ENCODE measurements at regions not wholly inside any gene's neighbourhood (a gene's known extent, or its start where the extent isn't known, plus 50 kb on each side); places are given as distances from the start of the nearest gene placed in this dataset.

GRCh38 chr18:39037925-39038324 is 1472.3 kb upstream of the CELF4 start:
- H3K9ac ChIP-seq (ENCODE audit: low read length in 3 of 3), result no peak overlapping the region
- no peaks in the 10 kb centered on the region for H3K9me3 ChIP-seq (ENCODE audit: control insufficient read depth in 2 of 3, insufficient read depth in 1 of 3, low read length in 3 of 3)
- H3K27ac ChIP-seq (ENCODE audit: low read depth in 2 of 2, low read length in 2 of 2), result no peak overlapping the region
- DNase-seq (peak in 1 of 5 donors; percentile 34), FAIRE-seq (no peak)
- TF ChIP-seq CTCF (IDR thresholded peaks at IDR 0.05; ENCODE audit: borderline replicate concordance, extremely low read depth, insufficient read depth), result no peak
- no peaks in the 10 kb centered on the region for H3K36me3 ChIP-seq (ENCODE audit: control insufficient read depth in 2 of 3, insufficient read depth in 3 of 3, low read length in 3 of 3)
- H3K27me3 ChIP-seq (ENCODE audit: control insufficient read depth, insufficient read depth, low read length), result no peaks in the 10 kb centered on the region
- H3K4me1 ChIP-seq (ENCODE audit: control insufficient read depth in 2 of 3, insufficient read depth in 2 of 3, low read depth in 1 of 3, low read length in 3 of 3), result no peaks in the 10 kb centered on the region
- no peak overlapping the region for H3K4me3 ChIP-seq (ENCODE audit: low read length in 3 of 3)
- intact Hi-C loops (cut with DNase I), result no loop called here

- H3K9me3 ChIP-seq (ENCODE audit: control insufficient read depth in 2 of 3, insufficient read depth in 1 of 3, low read length in 3 of 3), result no peaks in the 10 kb centered on the region
- H3K27me3 ChIP-seq (ENCODE audit: control insufficient read depth, insufficient read depth, low read length), result no peaks in the 10 kb centered on the region
- H3K4me1 ChIP-seq (ENCODE audit: control insufficient read depth in 2 of 3, insufficient read depth in 2 of 3, low read depth in 1 of 3, low read length in 3 of 3), result no peaks in the 10 kb centered on the region
- no peak for FAIRE-seq
- H3K36me3 ChIP-seq (ENCODE audit: control insufficient read depth in 2 of 3, insufficient read depth in 3 of 3, low read length in 3 of 3), result no peaks in the 10 kb centered on the region
- DNase-seq, result no peak
- no peak overlapping the region for H3K4me3 ChIP-seq (ENCODE audit: low read length in 3 of 3)
- H3K9ac ChIP-seq (ENCODE audit: low read length in 3 of 3), result no peak overlapping the region
- TF ChIP-seq CTCF (IDR thresholded peaks at IDR 0.05; ENCODE audit: borderline replicate concordance, extremely low read depth, insufficient read depth), result no peak
- H3K27ac ChIP-seq (ENCODE audit: low read depth in 2 of 2, low read length in 2 of 2), result no peak overlapping the region
- intact Hi-C loops (cut with DNase I), result no loop called here
Measured at GRCh38 chr18:39033312-39033711, 1467.7 kb upstream of the CELF4 start.

- Histone ChIP-seq H3K27me3 (ENCODE audit: control insufficient read depth, insufficient read depth, low read length) (no peaks in the 10 kb centered on the region), H3K27ac (ENCODE audit: low read depth in 2 of 2, low read length in 2 of 2) (no peak overlapping the region), H3K36me3 (ENCODE audit: control insufficient read depth in 2 of 3, insufficient read depth in 3 of 3, low read length in 3 of 3) (no peaks in the 10 kb centered on the region), H3K9me3 (ENCODE audit: control insufficient read depth in 2 of 3, insufficient read depth in 1 of 3, low read length in 3 of 3) (no peaks in the 10 kb centered on the region), H3K4me1 (ENCODE audit: control insufficient read depth in 2 of 3, insufficient read depth in 2 of 3, low read depth in 1 of 3, low read length in 3 of 3) (no peaks in the 10 kb centered on the region), H3K4me3 (ENCODE audit: low read length in 3 of 3) (no peak overlapping the region), H3K9ac (ENCODE audit: low read length in 3 of 3) (no peak overlapping the region)
- no peak for TF ChIP-seq CTCF (IDR thresholded peaks at IDR 0.05; ENCODE audit: borderline replicate concordance, extremely low read depth, insufficient read depth)
- no peak for DNase-seq
- no peak for FAIRE-seq
- intact Hi-C loops (cut with DNase I), result no loop called here
Measured at GRCh38 chr18:39031647-39032046, 1466.0 kb upstream of the CELF4 start.

GRCh38 chr18:39030124-39030655 is 1464.6 kb upstream of the CELF4 start:
- no peaks in the 10 kb centered on the region for H3K36me3 ChIP-seq (ENCODE audit: control insufficient read depth in 2 of 3, insufficient read depth in 3 of 3, low read length in 3 of 3)
- no peak for DNase-seq
- no peaks in the 10 kb centered on the region for H3K9me3 ChIP-seq (ENCODE audit: control insufficient read depth in 2 of 3, insufficient read depth in 1 of 3, low read length in 3 of 3)
- TF ChIP-seq CTCF (IDR thresholded peaks at IDR 0.05; ENCODE audit: borderline replicate concordance, extremely low read depth, insufficient read depth), result no peak
- no peak overlapping the region for H3K9ac ChIP-seq (ENCODE audit: low read length in 3 of 3)
- no peaks in the 10 kb centered on the region for H3K27me3 ChIP-seq (ENCODE audit: control insufficient read depth, insufficient read depth, low read length)
- no peak overlapping the region for H3K4me3 ChIP-seq (ENCODE audit: low read length in 3 of 3)
- intact Hi-C loops (cut with DNase I), result no loop called here
- H3K4me1 ChIP-seq (ENCODE audit: control insufficient read depth in 2 of 3, insufficient read depth in 2 of 3, low read depth in 1 of 3, low read length in 3 of 3), result no peaks in the 10 kb centered on the region
- H3K27ac ChIP-seq (ENCODE audit: low read depth in 2 of 2, low read length in 2 of 2), result no peak overlapping the region
- FAIRE-seq, result no peak
